AG09319 (cell line): ENCODE measurements at regions not wholly inside any gene's neighbourhood (a gene's known extent, or its start where the extent isn't known, plus 50 kb on each side); places are given as distances from the start of the nearest gene placed in this dataset.
"Not testable (repeated sequence)": the region's sequence is repeated elsewhere in the genome, so short reads cannot be mapped to it uniquely, and the experiment has no call there.

Experiments
- DNase-seq: peaks from one replicate; pipeline ENCODE4 v3.0.0-alpha.2; 2010; ENCODE audit warnings: low read depth; ENCODE audit errors: extremely low read depth
- CTCF ChIP-seq: IDR thresholded peaks from 2 replicates; pipeline ENCODE4 v1.5.1; 2011; ENCODE audit warnings: low read depth, mild to moderate bottlenecking, inconsistent platforms, low read length, moderate library complexity

GRCh38 chr10:121327727-121328126 is 270.5 kb downstream of the FGFR2 start:
- no peak for TF ChIP-seq CTCF
- no peak for DNase-seq

GRCh38 chr10:121329631-121330030 is 268.6 kb downstream of the FGFR2 start:
- DNase-seq, result not testable (repeated sequence)

- TF ChIP-seq CTCF, result no peak
- DNase-seq, result no peak
Measured at GRCh38 chr10:121330563-121330962, 267.7 kb downstream of the FGFR2 start.

- no peak for TF ChIP-seq CTCF
- DNase-seq, result no peak
Measured at GRCh38 chr10:121332353-121332752, 265.9 kb downstream of the FGFR2 start.

GRCh38 chr10:121332829-121333765 is 265.1 kb downstream of the FGFR2 start:
- no peak for DNase-seq
- TF ChIP-seq CTCF, result no peak

- no peak for DNase-seq
- TF ChIP-seq CTCF, result no peak
Measured at GRCh38 chr10:121335386-121335925, 262.8 kb downstream of the FGFR2 start.

GRCh38 chr10:121337427-121337826 is 260.8 kb downstream of the FGFR2 start:
- no peak for DNase-seq
- TF ChIP-seq CTCF, result no peak
